IPS DF 6.9 (cell line): ENCODE measurements at regions not wholly inside any gene's neighbourhood (a gene's known extent, or its start where the extent isn't known, plus 50 kb on each side); places are given as distances from the start of the nearest gene placed in this dataset.

ENCODE experiments used
- DNase-seq: peaks from one replicate; pipeline ENCODE4 v3.0.0-alpha.2; 2013; ENCODE audit warnings: low read depth, low spot score
- H3K27ac ChIP-seq: one replicate; pipeline ENCODE4 v1.5.1; 2013; ENCODE audit warnings: low read length, control low read depth
- H3K27me3 ChIP-seq: 2 replicates; pipeline ENCODE4 v1.6.1; 2013; ENCODE audit warnings: mild to moderate bottlenecking, low read length; ENCODE audit not compliant: control insufficient read depth, insufficient read depth
- H3K36me3 ChIP-seq: 2 replicates; pipeline ENCODE4 v1.6.1; 2013; ENCODE audit warnings: low read length; ENCODE audit not compliant: control insufficient read depth, insufficient read depth
- H3K4me1 ChIP-seq: 2 replicates; pipeline ENCODE4 v1.6.1; 2013; ENCODE audit warnings: low read length; ENCODE audit not compliant: control insufficient read depth, insufficient read depth
- H3K4me3 ChIP-seq: 2 replicates; pipeline ENCODE4 v1.5.1; 2013; ENCODE audit warnings: mild to moderate bottlenecking, low read length
- H3K9me3 ChIP-seq: 2 replicates; pipeline ENCODE4 v1.6.1; 2013; ENCODE audit warnings: low read length, inconsistent platforms; ENCODE audit not compliant: control insufficient read depth, insufficient read depth
- WGBS: extraction: QIAGEN DNeasy Blood & Tissue Kit; methylation state at CpG from one replicate; pipeline ENCODE4 v1.1.7; 2013; ENCODE audit warnings: mixed read lengths, missing lambda C conversion rate; ENCODE audit not compliant: insufficient read length, insufficient coverage; 5-methylcytosine and 5-hydroxymethylcytosine counted together

DNA sequence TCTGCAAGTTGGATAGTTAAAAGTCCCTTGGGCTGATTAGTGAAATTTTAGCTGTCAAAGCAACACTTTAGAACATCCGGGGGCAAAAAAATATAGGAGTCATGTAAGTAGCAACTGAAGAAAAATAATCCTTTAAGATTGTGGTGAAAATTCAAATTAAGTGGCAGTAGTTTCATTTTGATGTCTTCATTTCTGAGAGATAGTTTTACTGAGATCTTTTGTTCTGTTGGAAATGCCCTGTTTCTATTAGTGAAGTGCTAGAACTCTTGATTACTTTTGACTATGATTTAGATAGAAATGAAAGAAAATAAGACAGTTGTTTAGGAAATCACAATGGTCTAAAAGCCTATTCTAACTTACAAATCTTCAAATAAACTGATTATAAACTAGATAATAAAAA, 587.3 kb upstream of the MMS22L start:
- no CpG with 5 or more reads among the region's 1 CpG for WGBS
- Histone ChIP-seq H3K9me3 (no peaks in the 10 kb centered on the region), H3K27me3 (no peaks in the 10 kb centered on the region), H3K4me3 (no peak overlapping the region), H3K4me1 (no peaks in the 10 kb centered on the region), H3K27ac (no peak overlapping the region), H3K36me3 (no peaks in the 10 kb centered on the region)
- no peak for DNase-seq

DNA sequence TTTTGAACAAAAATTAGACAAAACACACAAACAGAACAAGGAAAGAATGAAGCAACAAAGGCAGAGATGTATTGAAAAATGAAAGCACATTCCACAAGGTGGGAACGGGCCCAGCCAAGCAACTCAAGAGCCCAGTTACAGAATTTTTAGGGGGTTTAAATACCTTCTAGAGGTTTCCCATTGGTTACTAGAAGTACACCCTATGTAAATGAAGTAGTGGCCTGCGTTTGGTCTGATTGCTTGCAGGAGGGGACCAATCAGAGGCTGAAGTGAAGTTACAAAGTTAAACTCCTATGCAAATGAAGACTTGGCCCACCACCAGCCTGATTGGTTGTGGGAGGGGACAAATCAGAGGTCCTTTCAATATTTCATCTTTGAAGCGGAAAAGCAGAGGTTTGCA, 593.7 kb upstream of the MMS22L start:
- Histone ChIP-seq H3K4me3 (no peak overlapping the region), H3K27me3 (no peaks in the 10 kb centered on the region), H3K9me3 (no peaks in the 10 kb centered on the region), H3K36me3 (no peaks in the 10 kb centered on the region), H3K27ac (no peak overlapping the region), H3K4me1 (no peaks in the 10 kb centered on the region)
- WGBS, result no CpG with 5 or more reads among the region's 3 CpGs
- no peak for DNase-seq

DNA sequence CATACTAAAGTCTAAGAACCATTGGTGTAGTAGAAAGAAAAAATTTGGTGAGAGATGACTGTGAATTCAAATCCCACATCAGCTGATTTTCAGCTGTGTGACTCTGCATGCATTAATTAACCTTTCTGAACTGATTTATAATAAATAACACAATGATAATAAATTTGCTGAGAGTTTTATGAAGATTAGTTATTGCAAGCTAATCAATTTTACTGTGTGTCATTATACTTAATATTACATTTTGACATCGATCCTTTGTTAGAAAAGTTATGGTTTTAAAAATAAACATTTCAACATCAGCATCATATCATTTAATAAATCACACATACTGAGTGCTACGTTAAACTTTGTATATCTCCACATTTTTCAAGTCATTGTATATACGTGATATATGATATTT, 599.7 kb upstream of the MMS22L start:
- Histone ChIP-seq H3K4me3 (no peak overlapping the region), H3K36me3 (no peaks in the 10 kb centered on the region), H3K9me3 (no peaks in the 10 kb centered on the region), H3K27me3 (no peaks in the 10 kb centered on the region), H3K27ac (no peak overlapping the region), H3K4me1 (no peaks in the 10 kb centered on the region)
- WGBS, result no CpG with 5 or more reads among the region's 3 CpGs
- DNase-seq, result no peak

DNA sequence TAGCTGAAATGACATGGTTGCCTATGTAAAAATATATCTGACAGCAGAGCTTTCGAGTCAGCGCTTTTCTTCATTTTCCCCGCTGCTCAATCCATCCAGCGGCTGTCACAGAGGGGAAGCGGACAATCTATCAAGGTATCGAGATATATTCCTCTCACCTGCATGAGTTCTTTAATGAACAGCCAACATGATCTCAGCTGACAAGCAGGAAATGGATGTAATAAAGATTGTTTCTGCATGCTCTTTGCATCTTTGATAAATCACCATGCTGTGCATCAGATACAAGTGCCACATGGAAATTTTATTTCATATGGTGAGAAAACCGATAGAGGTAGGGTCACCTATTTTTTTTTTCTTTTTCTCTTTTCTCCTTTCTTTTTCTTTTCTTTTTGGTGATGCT, 602.3 kb upstream of the MMS22L start:
- no peaks in the 10 kb centered on the region for H3K36me3 ChIP-seq
- no peaks in the 10 kb centered on the region for H3K9me3 ChIP-seq
- no peak overlapping the region for H3K27ac ChIP-seq
- no peak overlapping the region for H3K4me3 ChIP-seq
- no peaks in the 10 kb centered on the region for H3K27me3 ChIP-seq
- H3K4me1 ChIP-seq, result no peaks in the 10 kb centered on the region
- no CpG with 5 or more reads among the region's 7 CpGs for WGBS
- DNase-seq, result no peak

DNA sequence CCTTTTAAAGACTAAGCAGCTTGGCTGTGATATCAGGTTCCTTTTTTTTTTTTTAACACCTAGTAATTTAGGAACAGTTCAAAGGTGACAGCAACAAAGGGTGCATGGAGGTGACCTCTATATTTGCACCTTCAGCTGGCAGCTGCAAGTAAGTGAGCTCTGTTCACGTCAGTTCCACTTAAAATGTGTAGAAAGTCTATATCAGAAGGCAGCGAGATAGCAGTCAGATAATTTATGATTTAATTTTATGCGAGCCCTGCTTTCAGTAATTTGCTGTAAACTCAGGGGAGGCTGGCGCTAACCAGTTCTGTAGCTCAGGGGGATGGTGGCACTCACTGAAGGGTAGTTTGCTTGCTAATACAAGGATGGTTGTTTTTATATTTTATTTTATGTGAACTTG, 602.8 kb upstream of the MMS22L start:
- Histone ChIP-seq H3K4me3 (no peak overlapping the region), H3K9me3 (no peaks in the 10 kb centered on the region), H3K27ac (no peak overlapping the region), H3K27me3 (no peaks in the 10 kb centered on the region), H3K36me3 (no peaks in the 10 kb centered on the region), H3K4me1 (no peaks in the 10 kb centered on the region)
- WGBS, result no CpG with 5 or more reads among the region's 4 CpGs
- no peak for DNase-seq

DNA sequence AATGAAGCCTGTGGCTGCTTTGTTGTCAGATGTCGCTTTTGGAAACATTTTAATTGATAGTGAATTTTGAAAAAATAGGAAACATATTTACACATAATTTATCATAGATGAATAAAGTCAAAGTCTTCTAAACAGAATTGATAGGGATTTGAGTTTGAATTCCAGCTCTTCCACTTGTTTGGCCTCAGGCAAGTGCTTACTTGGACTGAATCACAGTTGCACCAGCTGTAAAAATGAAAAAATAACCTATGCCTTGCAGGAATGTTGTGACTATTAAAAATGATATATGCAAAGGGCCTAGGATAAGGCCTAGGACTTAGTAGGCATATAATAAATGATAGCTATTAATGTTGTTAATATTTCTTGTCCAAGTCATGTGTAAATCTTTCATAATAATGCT, 618.5 kb upstream of the MMS22L start:
- Histone ChIP-seq H3K4me1 (no peaks in the 10 kb centered on the region), H3K9me3 (no peaks in the 10 kb centered on the region), H3K4me3 (no peak overlapping the region), H3K27me3 (no peaks in the 10 kb centered on the region), H3K36me3 (no peaks in the 10 kb centered on the region), H3K27ac (no peak overlapping the region)
- no CpG with 5 or more reads among the region's 1 CpG for WGBS
- no peak for DNase-seq

DNA sequence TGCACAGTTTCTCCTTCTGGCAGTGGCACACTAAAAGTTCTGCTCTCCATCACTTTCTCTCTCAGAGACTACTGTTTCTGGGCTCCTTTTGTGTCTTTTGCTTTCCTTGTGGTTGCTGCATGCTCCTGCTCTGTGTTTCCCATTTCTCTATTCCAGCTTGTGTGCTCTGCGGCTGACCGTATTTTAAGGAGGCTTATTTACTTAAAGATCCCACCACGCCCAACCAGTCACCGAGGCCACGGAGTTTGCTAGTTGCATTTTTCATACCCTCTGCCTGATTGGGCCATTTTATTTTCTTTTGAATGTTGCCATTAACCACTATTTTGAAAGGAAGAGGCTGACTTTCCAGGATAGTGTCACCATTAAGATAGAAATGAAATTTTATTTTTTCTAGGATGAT, 626.4 kb upstream of the MMS22L start:
- H3K4me1 ChIP-seq, result no peaks in the 10 kb centered on the region
- H3K36me3 ChIP-seq, result no peaks in the 10 kb centered on the region
- no CpG with 5 or more reads among the region's 5 CpGs for WGBS
- no peak for DNase-seq
- no peak overlapping the region for H3K4me3 ChIP-seq
- H3K27ac ChIP-seq, result no peak overlapping the region
- H3K9me3 ChIP-seq, result no peaks in the 10 kb centered on the region
- H3K27me3 ChIP-seq, result no peaks in the 10 kb centered on the region

DNA sequence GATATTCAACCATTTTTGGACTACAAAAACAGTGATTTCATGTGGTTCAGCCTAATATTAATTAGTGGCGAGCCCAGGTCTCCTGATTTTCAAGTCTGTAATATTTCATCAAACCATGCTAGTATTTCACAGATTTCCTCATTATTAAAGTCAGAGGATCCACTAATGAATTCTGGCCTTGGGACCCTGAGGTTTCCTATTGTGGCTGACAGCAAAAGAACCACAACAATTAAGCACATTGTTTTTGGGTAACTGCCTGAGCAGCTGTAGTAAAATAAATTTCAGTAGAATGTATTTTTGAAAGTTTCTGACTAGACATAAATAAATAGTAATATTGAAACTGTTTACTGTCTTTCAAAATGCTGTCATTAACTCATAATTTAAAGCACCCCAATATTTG, 630.7 kb upstream of the MMS22L start:
- H3K27me3 ChIP-seq, result no peaks in the 10 kb centered on the region
- H3K4me1 ChIP-seq, result peaks cover 3% of the 10 kb centered on the region
- DNase-seq, result no peak
- no CpG with 5 or more reads among the region's 1 CpG for WGBS
- no peak overlapping the region for H3K27ac ChIP-seq
- no peaks in the 10 kb centered on the region for H3K9me3 ChIP-seq
- no peak overlapping the region for H3K4me3 ChIP-seq
- no peaks in the 10 kb centered on the region for H3K36me3 ChIP-seq

DNA sequence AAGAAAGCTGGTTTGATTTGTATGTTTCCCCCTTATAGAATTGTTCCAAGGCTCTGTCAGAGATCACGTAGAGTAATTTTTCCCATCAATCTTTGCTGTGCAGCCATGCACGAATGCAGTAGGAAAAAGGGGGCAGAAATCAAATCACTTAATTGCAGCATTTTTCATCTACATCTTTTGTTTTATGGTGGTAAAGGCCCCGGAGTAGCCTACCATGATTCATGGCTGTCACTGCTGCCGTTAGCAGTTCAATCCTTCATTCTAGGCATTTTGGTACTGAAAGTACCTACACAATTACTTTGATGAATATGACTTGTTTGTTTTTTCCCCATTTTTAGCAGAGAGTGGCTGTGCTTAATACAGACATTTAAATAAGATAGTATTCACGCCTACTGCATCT, 631.9 kb upstream of the MMS22L start:
- no CpG with 5 or more reads among the region's 5 CpGs for WGBS
- Histone ChIP-seq H3K36me3 (no peaks in the 10 kb centered on the region), H3K9me3 (no peaks in the 10 kb centered on the region), H3K4me1 (peaks cover 3% of the 10 kb centered on the region), H3K27me3 (no peaks in the 10 kb centered on the region), H3K4me3 (no peak overlapping the region), H3K27ac (no peak overlapping the region)
- DNase-seq, result no peak

DNA sequence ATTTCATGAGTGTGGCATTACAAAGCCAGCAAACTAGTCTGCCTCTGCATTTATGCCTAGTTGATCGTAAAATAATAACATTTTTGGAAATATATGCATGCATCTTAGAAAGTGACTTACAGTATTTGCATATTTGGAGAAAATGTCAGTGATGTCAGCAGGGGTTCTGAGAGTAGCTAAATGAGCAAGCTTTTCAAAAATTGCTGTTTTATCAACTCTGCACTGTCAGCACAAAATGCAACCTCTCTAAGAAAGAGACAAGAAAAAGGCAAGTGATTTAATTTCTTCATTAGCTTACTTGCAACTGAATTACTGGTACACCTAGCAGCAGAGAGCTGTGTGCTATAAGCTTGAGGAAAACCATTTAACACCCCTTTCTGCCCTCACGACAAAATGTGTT, 632.5 kb upstream of the MMS22L start:
- Histone ChIP-seq H3K27ac (no peak overlapping the region), H3K4me1 (peaks cover 3% of the 10 kb centered on the region), H3K27me3 (no peaks in the 10 kb centered on the region), H3K36me3 (no peaks in the 10 kb centered on the region), H3K9me3 (no peaks in the 10 kb centered on the region), H3K4me3 (no peak overlapping the region)
- no peak for DNase-seq
- WGBS, result no CpG with 5 or more reads among the region's 2 CpGs

DNA sequence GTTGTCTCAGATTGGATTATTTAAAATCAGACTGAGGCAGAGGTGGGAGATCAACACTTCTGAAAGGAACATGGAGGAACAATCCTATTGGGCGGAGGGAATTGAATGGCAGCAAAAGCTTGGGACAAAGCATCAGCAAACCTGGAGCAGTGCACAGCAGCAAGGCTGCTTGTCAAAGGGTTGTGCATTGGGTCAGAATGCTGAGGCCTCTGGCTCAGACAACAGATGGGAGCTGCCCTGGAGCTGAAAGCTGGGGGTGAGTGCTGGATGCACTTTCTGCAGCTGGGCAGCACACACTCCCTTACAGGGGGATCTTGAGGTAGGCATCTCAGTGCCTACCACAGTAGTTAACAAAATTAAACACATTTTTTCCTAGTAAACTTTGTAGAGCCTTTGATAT, 634.4 kb upstream of the MMS22L start:
- Histone ChIP-seq H3K4me1 (peaks cover 3% of the 10 kb centered on the region), H3K27me3 (no peaks in the 10 kb centered on the region), H3K9me3 (no peaks in the 10 kb centered on the region), H3K27ac (no peak overlapping the region), H3K4me3 (no peak overlapping the region), H3K36me3 (no peaks in the 10 kb centered on the region)
- peak; percentile 4 for DNase-seq
- WGBS, result no CpG with 5 or more reads among the region's 1 CpG
